Thyroid gland (tissue), 4 donors: ENCODE measurements at regions not wholly inside any gene's neighbourhood (a gene's known extent, or its start where the extent isn't known, plus 50 kb on each side); places are given as distances from the start of the nearest gene placed in this dataset.
A peak's percentile ranks its signal among the peaks of the same experiment; 100 is the strongest.

Experiments used
- DNase-seq, 2 donors: peaks; one replicate each; pipeline ENCODE4 v3.0.0-alpha.2; 2019
- H3K27ac ChIP-seq, 3 donors: fragments of 200-600 bp; sonication (generic); 1 replicate in 2 of 3; 2 replicates in 1 of 3; pipeline ENCODE4 v1.5.1; 2016 to 2019; ENCODE audit warnings: mild to moderate bottlenecking in 1 of 3, moderate library complexity in 1 of 3
- H3K27me3 ChIP-seq: fragments of 200-600 bp; sonication (generic); one replicate; pipeline ENCODE4 v1.5.1; 2019
- H3K36me3 ChIP-seq, 2 donors: fragments of 200-600 bp; sonication (generic); one replicate each; pipeline ENCODE4 v1.5.1; 2016 to 2019
- H3K4me1 ChIP-seq, 2 donors: fragments of 200-600 bp; sonication (generic); one replicate each; pipeline ENCODE4 v1.5.1; 2017 to 2019
- H3K4me3 ChIP-seq, 3 donors: fragments of 200-600 bp; sonication (generic); replicated peaks in 1 of 3; 1 replicate in 2 of 3; 2 replicates in 1 of 3; pipeline ENCODE4 v1.5.1; 2016; ENCODE audit warnings: mild to moderate bottlenecking in 1 of 3
- H3K9me3 ChIP-seq: fragments of 200-600 bp; sonication (generic); one replicate; pipeline ENCODE4 v1.5.1; 2017
- POLR2A ChIP-seq, 2 donors: fragments of 450-650 bp; IDR thresholded peaks; one replicate each; pipeline ENCODE4 v1.6.1; 2017; ENCODE audit warnings: antibody characterized with exemption in 2 of 2, mild to moderate bottlenecking in 2 of 2, moderate library complexity in 1 of 2
- WGBS, 2 donors: methylation state at CpG; one replicate each; pipeline ENCODE4 v1.1.5; 2017; 5-methylcytosine and 5-hydroxymethylcytosine counted together
- intact Hi-C: fragments of 100-400 bp; cut with DNase I; formaldehyde crosslinking; loops from one replicate; pipeline ENCODE4 v1.15.1; 2023
- TF ChIP-seq, protein P1 (sequence below), 6 experiments: fragments of 200-600 bp in 3 of 6; fragments of 450-650 bp in 3 of 6; sonication (generic) in 3 of 6; IDR thresholded peaks; one replicate each; pipeline ENCODE4 v1.5.1; 2016 to 2019; ENCODE audit warnings: antibody characterized with exemption in 6 of 6, mild to moderate bottlenecking in 2 of 6, inconsistent platforms in 1 of 6, moderate library complexity in 1 of 6

DNA sequence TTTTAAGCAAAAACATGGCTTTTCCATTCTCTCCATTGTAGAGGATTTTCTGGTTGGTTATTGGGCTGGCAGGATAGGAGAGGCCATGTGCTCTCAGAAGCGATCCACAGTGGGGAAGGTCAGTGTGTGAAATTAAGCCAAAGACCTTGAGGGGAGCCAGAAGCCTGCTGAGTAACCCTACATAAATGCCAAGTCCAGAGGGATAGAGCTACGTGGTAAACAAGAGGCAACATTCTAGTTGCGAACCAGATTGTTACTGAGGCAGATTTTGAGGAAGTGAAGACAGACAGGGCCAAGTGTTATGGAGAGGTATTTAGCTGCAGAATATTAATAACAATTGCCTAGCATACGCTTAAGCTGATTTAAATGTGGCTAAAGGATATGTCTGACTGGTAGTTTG, 592.8 kb upstream of the GBE1 start:
- Histone ChIP-seq H3K4me1 (no peaks in the 10 kb centered on the region), H3K4me3 (no peak overlapping the region), H3K27me3 (no peaks in the 10 kb centered on the region), H3K9me3 (no peaks in the 10 kb centered on the region), H3K27ac (no peak overlapping the region), H3K36me3 (no peaks in the 10 kb centered on the region)
- intact Hi-C loops: no loop called here
- 61 to 65% methylated on average over 4 of the region's 4 CpGs for WGBS, 2 donors
- TF ChIP-seq, protein P1, sequence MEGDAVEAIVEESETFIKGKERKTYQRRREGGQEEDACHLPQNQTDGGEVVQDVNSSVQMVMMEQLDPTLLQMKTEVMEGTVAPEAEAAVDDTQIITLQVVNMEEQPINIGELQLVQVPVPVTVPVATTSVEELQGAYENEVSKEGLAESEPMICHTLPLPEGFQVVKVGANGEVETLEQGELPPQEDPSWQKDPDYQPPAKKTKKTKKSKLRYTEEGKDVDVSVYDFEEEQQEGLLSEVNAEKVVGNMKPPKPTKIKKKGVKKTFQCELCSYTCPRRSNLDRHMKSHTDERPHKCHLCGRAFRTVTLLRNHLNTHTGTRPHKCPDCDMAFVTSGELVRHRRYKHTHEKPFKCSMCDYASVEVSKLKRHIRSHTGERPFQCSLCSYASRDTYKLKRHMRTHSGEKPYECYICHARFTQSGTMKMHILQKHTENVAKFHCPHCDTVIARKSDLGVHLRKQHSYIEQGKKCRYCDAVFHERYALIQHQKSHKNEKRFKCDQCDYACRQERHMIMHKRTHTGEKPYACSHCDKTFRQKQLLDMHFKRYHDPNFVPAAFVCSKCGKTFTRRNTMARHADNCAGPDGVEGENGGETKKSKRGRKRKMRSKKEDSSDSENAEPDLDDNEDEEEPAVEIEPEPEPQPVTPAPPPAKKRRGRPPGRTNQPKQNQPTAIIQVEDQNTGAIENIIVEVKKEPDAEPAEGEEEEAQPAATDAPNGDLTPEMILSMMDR (IDR thresholded peaks at IDR 0.05): no peak
- TF ChIP-seq POLR2A (IDR thresholded peaks at IDR 0.05): no peak
- no peak for DNase-seq

DNA sequence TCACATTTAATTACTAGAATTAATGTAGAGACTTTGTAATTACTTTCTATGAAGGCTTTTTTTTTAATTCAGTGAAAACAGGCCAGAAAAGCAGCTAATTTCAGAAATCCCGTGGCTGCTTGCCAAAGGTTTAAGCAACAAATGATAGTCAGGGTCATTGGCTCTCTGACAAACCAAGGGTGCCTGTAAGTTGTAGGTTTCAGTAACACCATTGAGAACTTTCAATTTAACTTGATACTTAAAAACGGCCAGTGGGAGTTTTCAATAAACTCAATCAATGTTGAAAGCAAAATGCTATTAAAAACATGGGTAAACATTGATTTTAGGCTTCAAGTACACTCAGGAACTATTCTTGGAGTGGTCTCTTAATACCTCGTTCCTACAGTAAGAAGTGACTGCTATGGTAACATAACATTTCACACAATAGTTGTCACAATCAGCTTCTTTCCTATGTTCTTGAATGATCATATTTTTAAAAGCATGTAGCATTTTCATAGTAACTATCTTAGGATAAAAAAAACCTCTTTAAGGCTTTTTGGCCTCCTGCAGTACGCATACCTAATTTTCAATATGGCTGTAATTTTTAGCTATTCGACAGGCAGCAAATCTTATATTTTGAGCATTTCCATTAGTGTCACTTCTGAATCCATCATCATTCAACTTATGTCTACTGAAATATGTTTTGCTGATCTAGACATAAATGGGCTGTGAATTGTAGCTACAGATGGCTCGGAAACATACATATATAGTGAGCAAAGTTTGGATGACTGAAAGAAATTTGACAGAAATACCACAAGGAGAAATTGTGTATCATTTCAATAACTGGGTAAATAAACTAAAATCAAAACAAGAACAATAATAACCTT, 592.1 kb upstream of the GBE1 start:
- no peaks in the 10 kb centered on the region for H3K9me3 ChIP-seq
- H3K4me1 ChIP-seq: no peaks in the 10 kb centered on the region
- H3K27ac ChIP-seq: no peak overlapping the region
- no peak overlapping the region for H3K4me3 ChIP-seq
- no peak for DNase-seq
- no peaks in the 10 kb centered on the region for H3K36me3 ChIP-seq
- H3K27me3 ChIP-seq: no peaks in the 10 kb centered on the region
- 66 to 67% methylated on average over 6 of the region's 6 CpGs for WGBS, 2 donors
- intact Hi-C loops: no loop called here
- TF ChIP-seq, protein P1 (IDR thresholded peaks at IDR 0.05): no peak
- no peak for TF ChIP-seq POLR2A (IDR thresholded peaks at IDR 0.05)

DNA sequence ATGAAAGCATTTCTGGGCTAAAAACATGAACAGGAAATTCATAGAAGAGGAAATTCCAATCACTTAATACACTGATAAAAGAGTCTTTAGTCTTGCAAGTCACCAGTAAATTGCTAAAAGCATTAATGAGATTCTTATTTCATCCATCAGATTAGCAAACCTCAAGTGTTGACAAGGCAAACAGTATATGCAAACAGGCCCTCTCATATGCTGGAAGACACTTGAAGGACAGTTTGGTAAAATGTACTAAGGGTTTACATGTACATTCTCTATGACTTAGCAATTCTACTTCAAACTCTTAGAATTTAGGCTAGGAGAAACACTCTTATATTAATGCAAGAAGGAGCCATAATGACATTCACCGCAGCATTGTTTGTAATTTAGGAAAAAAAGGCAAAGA, 586.1 kb upstream of the GBE1 start:
- DNase-seq: no peak
- Histone ChIP-seq H3K4me1 (no peaks in the 10 kb centered on the region), H3K27ac (no peak overlapping the region), H3K9me3 (no peaks in the 10 kb centered on the region), H3K36me3 (no peaks in the 10 kb centered on the region), H3K27me3 (no peaks in the 10 kb centered on the region), H3K4me3 (no peak overlapping the region)
- no peak for TF ChIP-seq POLR2A (IDR thresholded peaks at IDR 0.05)
- TF ChIP-seq, protein P1 (IDR thresholded peaks at IDR 0.05): no peak
- intact Hi-C loops: no loop called here
- 88 to 93% methylated on average over 1 of the region's 1 CpG for WGBS, 2 donors

DNA sequence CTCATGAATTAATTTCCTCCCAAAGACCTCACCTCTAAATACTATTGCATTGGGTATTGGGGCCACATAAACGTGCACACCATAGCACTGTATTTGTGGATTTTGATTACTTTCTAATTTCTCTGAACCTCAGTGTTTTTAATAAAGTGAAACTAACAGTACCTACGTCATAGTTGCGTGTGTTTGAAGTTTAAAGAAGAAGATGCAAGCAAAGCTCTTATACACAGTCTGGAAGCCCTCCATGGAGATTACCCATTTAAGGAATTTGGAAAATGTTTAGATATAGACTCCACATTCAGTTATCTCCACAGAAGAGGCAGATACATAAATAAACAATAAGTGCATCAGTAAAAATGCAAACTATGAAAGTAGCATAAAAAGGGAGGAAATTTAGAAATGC, 581.1 kb upstream of the GBE1 start:
- intact Hi-C loops: no loop called here
- no peak for TF ChIP-seq POLR2A (IDR thresholded peaks at IDR 0.05)
- TF ChIP-seq, protein P1 (IDR thresholded peaks at IDR 0.05): no peak
- 83 to 89% methylated on average over 3 of the region's 3 CpGs for WGBS, 2 donors

DNA sequence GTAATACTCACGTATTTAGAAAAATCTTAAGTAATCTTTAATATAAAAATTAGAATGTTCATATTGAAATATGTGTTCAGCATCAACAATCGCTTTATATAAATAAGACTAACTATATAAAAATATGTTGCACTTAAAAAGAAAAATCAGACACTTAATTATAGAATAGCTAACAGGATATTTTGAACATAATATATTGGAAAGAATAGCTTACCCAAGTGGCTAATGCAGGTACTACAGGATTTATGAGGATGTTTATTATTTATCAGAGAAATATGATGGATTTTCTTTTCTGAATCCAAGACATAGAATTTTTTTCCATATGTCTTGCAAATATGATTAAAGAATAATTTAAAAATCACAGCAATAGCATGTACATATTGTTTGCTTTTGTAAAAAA, 567.9 kb upstream of the GBE1 start:
- Histone ChIP-seq H3K4me3 (no peak overlapping the region), H3K36me3 (no peaks in the 10 kb centered on the region), H3K9me3 (no peaks in the 10 kb centered on the region), H3K27ac (no peak overlapping the region), H3K27me3 (no peaks in the 10 kb centered on the region), H3K4me1 (no peaks in the 10 kb centered on the region)
- 65 to 94% methylated on average over 2 of the region's 2 CpGs for WGBS, 2 donors
- DNase-seq: no peak
- TF ChIP-seq POLR2A (IDR thresholded peaks at IDR 0.05): no peak
- TF ChIP-seq, protein P1 (IDR thresholded peaks at IDR 0.05): peak in 1 of 6 experiments; percentile 27
- intact Hi-C loops: no loop called here

More for the DNA sequence above, 581.1 kb upstream of the GBE1 start:
- no peak for DNase-seq
- no peaks in the 10 kb centered on the region for H3K36me3 ChIP-seq
- no peaks in the 10 kb centered on the region for H3K9me3 ChIP-seq
- H3K27ac ChIP-seq: no peak overlapping the region
- H3K4me1 ChIP-seq: no peaks in the 10 kb centered on the region
- H3K4me3 ChIP-seq: no peak overlapping the region
- no peaks in the 10 kb centered on the region for H3K27me3 ChIP-seq
